OCI-LY3 (cell line): ENCODE measurements at regions not wholly inside any gene's neighbourhood (a gene's known extent, or its start where the extent isn't known, plus 50 kb on each side); places are given as distances from the start of the nearest gene placed in this dataset.
"Not testable (repeated sequence)": the region's sequence is repeated elsewhere in the genome, so short reads cannot be mapped to it uniquely, and the experiment has no call there.

Experiments used
- H2AFZ ChIP-seq: fragments of 200-600, 300-600 bp; shearing (Covaris generic); 2 replicates; pipeline ENCODE4 v1.6.0; 2014; ENCODE audit warnings: antibody characterized with exemption, low read depth, low read length
- H3K27ac ChIP-seq: fragments of 200-600, 300-600 bp; sonication (generic); 2 replicates; pipeline ENCODE4 v1.5.1; 2014; ENCODE audit warnings: mild to moderate bottlenecking, low read length, moderate library complexity, mixed read lengths
- H3K27me3 ChIP-seq: fragments of 200-600, 300-600 bp; sonication (generic); 2 replicates; pipeline ENCODE4 v1.6.1; 2014; ENCODE audit warnings: low read depth, low read length, mixed read lengths
- H3K36me3 ChIP-seq: fragments of 200-600, 300-600 bp; sonication (generic); replicated peaks from 2 replicates; pipeline ENCODE3; 2014; ENCODE audit warnings: low read depth, low read length, mixed read lengths
- H3K4me1 ChIP-seq: fragments of 300-600, 200-600 bp; sonication (generic); 2 replicates; pipeline ENCODE4 v1.6.1; 2014; ENCODE audit warnings: low read length, mixed read lengths
- H3K4me2 ChIP-seq: fragments of 200-600, 300-600 bp; sonication (generic); 2 replicates; pipeline ENCODE4 v1.6.1; 2014; ENCODE audit warnings: low read length, mixed read lengths
- H3K4me3 ChIP-seq: fragments of 300-600, 200-600 bp; sonication (generic); 2 replicates; pipeline ENCODE4 v1.5.1; 2014; ENCODE audit warnings: antibody characterized with exemption, mild to moderate bottlenecking, low read length, moderate library complexity
- H3K79me2 ChIP-seq: fragments of 300-600, 200-600 bp; shearing (Covaris generic); 2 replicates; pipeline ENCODE4 v1.6.1; 2014; ENCODE audit warnings: mild to moderate bottlenecking, low read length, mixed read lengths
- H3K9ac ChIP-seq: fragments of 300-600, 200-600 bp; shearing (Covaris generic); 2 replicates; pipeline ENCODE4 v1.6.0; 2014; ENCODE audit warnings: mild to moderate bottlenecking, low read length, moderate library complexity
- H3K9me3 ChIP-seq: fragments of 200-600, 300-600 bp; shearing (Covaris generic); 2 replicates; pipeline ENCODE4 v1.6.1; 2014; ENCODE audit warnings: low read length, mixed read lengths; ENCODE audit not compliant: insufficient read depth
- H4K20me1 ChIP-seq: fragments of 200-600, 300-600 bp; sonication (generic); 2 replicates; pipeline ENCODE4 v1.6.1; 2016; ENCODE audit warnings: low read length, mixed read lengths; ENCODE audit not compliant: insufficient read depth
- EZH2phosphoT487 ChIP-seq: fragments of 200-600 bp; shearing (Covaris generic); IDR thresholded peaks from 2 replicates; pipeline ENCODE4 v1.6.1; 2018; ENCODE audit warnings: antibody characterized with exemption, mixed run types, low read depth
- TF ChIP-seq, protein P1 (sequence below): fragments of 200-600, 300-600 bp; sonication (generic); IDR thresholded peaks from 2 replicates; pipeline ENCODE4 v1.5.1; 2014; ENCODE audit warnings: antibody characterized with exemption, low read length, low read depth

DNA sequence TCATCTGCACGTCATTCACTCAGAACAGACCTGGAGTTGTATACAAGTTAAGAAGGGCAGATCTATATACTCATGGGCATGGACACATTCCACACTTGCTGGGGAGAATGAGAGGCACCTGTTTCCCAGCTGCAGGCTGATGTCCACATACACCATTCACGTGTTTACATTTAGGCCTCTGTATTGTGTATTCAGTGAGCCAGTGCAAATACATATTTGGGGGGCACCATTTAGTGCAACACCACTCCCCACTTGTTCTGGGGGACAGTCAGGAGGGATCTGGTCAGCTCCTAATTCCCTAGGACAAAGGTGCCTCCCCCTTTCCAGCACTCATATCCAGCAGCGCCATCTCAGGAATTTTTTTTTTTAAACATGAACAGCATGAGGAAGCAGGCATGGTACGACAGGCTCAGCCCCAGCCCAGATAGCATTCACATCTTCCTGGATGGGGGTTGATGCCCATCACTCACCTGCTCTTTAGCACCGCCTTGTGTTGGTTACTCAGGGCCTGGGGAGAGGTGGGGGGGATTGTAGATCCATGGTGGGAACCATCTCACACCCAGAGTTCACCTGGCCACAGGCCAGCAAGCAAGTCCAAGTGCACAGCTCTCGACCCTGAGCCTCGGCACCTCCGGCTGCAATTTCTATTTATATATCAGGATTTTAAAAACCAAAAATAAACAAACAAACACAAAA is 56.9 kb upstream of the ZNF254 start:
- H2AFZ ChIP-seq = no peak overlapping the region

DNA sequence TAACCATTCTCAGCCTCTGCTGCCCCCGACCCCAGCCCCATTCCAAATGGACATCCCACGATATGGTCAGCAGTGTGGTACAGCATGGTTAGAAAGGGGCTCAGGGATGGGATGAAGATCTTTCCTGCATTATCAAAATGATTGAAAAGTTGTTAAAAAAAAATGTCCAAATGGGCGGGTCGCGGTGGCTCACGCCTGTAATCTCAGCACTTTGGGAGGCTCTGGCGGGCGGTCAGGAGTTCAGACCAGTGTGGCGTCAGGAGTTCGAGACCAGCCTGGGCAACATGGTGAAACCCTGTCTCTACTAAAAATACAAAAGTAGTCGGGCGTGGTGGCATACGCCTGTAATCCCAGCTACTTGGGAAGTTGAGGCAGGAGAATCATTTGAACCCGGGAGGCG is 54.3 kb upstream of the ZNF254 start:
- Histone ChIP-seq H3K9ac (peak overlapping the region; percentile 57; the same call in 1 of the 2 replicates), H3K4me2 (peak overlapping the region; percentile 73), H3K27ac (no peak overlapping the region), H3K9me3 (no peaks in the 10 kb centered on the region; the same call in 1 of the 2 replicates), H3K4me1 (peaks cover 10% of the 10 kb centered on the region; the same call in 1 of the 2 replicates), H3K4me3 (peak overlapping the region; percentile 97), H4K20me1 (no peaks in the 10 kb centered on the region; the same call in 1 of the 2 replicates), H2AFZ (peak overlapping the region; percentile 78), H3K27me3 (no peaks in the 10 kb centered on the region), H3K36me3 (peaks cover 17% of the 10 kb centered on the region), H3K79me2 (peaks cover 38% of the 10 kb centered on the region)
- TF ChIP-seq, protein P1, sequence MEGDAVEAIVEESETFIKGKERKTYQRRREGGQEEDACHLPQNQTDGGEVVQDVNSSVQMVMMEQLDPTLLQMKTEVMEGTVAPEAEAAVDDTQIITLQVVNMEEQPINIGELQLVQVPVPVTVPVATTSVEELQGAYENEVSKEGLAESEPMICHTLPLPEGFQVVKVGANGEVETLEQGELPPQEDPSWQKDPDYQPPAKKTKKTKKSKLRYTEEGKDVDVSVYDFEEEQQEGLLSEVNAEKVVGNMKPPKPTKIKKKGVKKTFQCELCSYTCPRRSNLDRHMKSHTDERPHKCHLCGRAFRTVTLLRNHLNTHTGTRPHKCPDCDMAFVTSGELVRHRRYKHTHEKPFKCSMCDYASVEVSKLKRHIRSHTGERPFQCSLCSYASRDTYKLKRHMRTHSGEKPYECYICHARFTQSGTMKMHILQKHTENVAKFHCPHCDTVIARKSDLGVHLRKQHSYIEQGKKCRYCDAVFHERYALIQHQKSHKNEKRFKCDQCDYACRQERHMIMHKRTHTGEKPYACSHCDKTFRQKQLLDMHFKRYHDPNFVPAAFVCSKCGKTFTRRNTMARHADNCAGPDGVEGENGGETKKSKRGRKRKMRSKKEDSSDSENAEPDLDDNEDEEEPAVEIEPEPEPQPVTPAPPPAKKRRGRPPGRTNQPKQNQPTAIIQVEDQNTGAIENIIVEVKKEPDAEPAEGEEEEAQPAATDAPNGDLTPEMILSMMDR = no peak
- TF ChIP-seq EZH2phosphoT487 = no peak

More for the DNA sequence above, 56.9 kb upstream of the ZNF254 start:
- TF ChIP-seq, protein P1 = no peak
- TF ChIP-seq EZH2phosphoT487 = no peak
- Histone ChIP-seq H3K27ac (no peak overlapping the region), H3K4me2 (no peak overlapping the region), H3K79me2 (peaks cover 19% of the 10 kb centered on the region), H3K9ac (no peak overlapping the region), H3K36me3 (no peaks in the 10 kb centered on the region), H3K9me3 (no peaks in the 10 kb centered on the region; the same call in 1 of the 2 replicates), H4K20me1 (no peaks in the 10 kb centered on the region), H3K27me3 (no peaks in the 10 kb centered on the region), H3K4me3 (no peak overlapping the region), H3K4me1 (peaks cover 10% of the 10 kb centered on the region; the same call in 1 of the 2 replicates)

GRCh38 chr19:24033301-24033962 is 53.6 kb upstream of the ZNF254 start:
- H2AFZ ChIP-seq = peak overlapping the region; percentile 93
- TF ChIP-seq EZH2phosphoT487 = no peak
- TF ChIP-seq, protein P1 = peak; percentile 23; the same call in 1 of the 2 replicates

GRCh38 chr19:24033963-24034342 is 53.0 kb upstream of the ZNF254 start:
- H3K9me3 ChIP-seq = no peaks in the 10 kb centered on the region
- no peaks in the 10 kb centered on the region; the same call in 1 of the 2 replicates for H4K20me1 ChIP-seq
- H3K36me3 ChIP-seq = peaks cover 29% of the 10 kb centered on the region
- peak overlapping the region; percentile 97 for H3K4me3 ChIP-seq
- H3K27ac ChIP-seq = peak overlapping the region; percentile 74
- no peaks in the 10 kb centered on the region for H3K27me3 ChIP-seq
- H3K9ac ChIP-seq = peak overlapping the region; percentile 91
- H3K79me2 ChIP-seq = peaks cover 44% of the 10 kb centered on the region
- H2AFZ ChIP-seq = peak overlapping the region; percentile 93
- H3K4me2 ChIP-seq = peak overlapping the region; percentile 99
- TF ChIP-seq, protein P1 = no peak
- TF ChIP-seq EZH2phosphoT487 = no peak
- peaks cover 10% of the 10 kb centered on the region; the same call in 1 of the 2 replicates for H3K4me1 ChIP-seq

More at GRCh38 chr19:24033301-24033962, 53.6 kb upstream of the ZNF254 start:
- peak overlapping the region; percentile 97 for H3K4me3 ChIP-seq
- H3K4me2 ChIP-seq = peak overlapping the region; percentile 99
- H3K9ac ChIP-seq = peak overlapping the region; percentile 91
- peaks cover 24% of the 10 kb centered on the region for H3K36me3 ChIP-seq
- H4K20me1 ChIP-seq = no peaks in the 10 kb centered on the region; the same call in 1 of the 2 replicates
- peak overlapping the region; percentile 74 for H3K27ac ChIP-seq
- H3K4me1 ChIP-seq = peaks cover 10% of the 10 kb centered on the region; the same call in 1 of the 2 replicates
- H3K9me3 ChIP-seq = no peaks in the 10 kb centered on the region
- peaks cover 38% of the 10 kb centered on the region for H3K79me2 ChIP-seq
- no peaks in the 10 kb centered on the region for H3K27me3 ChIP-seq

GRCh38 chr19:24035261-24035880 is 51.6 kb upstream of the ZNF254 start:
- H3K27me3 ChIP-seq, H3K9ac ChIP-seq, H3K4me2 ChIP-seq, H3K4me1 ChIP-seq, H3K4me3 ChIP-seq, H3K27ac ChIP-seq, H3K9me3 ChIP-seq, H2AFZ ChIP-seq, H4K20me1 ChIP-seq: not testable (repeated sequence)
- Histone ChIP-seq H3K36me3 (peaks cover 42% of the 10 kb centered on the region), H3K79me2 (peaks cover 58% of the 10 kb centered on the region)
